ENCODE measurements at regions not wholly inside any gene's neighbourhood (a gene's known extent, or its start where the extent isn't known, plus 50 kb on each side); places are given as distances from the start of the nearest gene placed in this dataset.

- ChIA-PET CTCF (interaction anchor here (1.1 to 4.8 kb wide), 6 partner anchors 10 to 865 kb away, joined by 3 to 28 read pairs (median 4); no protein-coding TSS in a partner anchor), POLR2A (no interaction called here)
- no peak for DNase-seq (ENCODE audit: low read depth, low spot score)
- H3K4me3 ChIP-seq (ENCODE audit: low read depth, low read length) = no peak overlapping the region
- TF ChIP-seq CTCF (IDR thresholded peaks at IDR 0.05; ENCODE audit: insufficient read depth, low read length, missing control alignments) = no peak
Measured at GRCh38 chr1:60988891-60989290, 93.5 kb upstream of the NFIA start.

- ChIA-PET CTCF (interaction anchor here (1.2 to 4.8 kb wide), 4 partner anchors 9 to 866 kb away, joined by 3 to 28 read pairs (median 8); no protein-coding TSS in a partner anchor), POLR2A (no interaction called here)
- no peak overlapping the region for H3K4me3 ChIP-seq (ENCODE audit: low read depth, low read length)
- DNase-seq (ENCODE audit: low read depth, low spot score) = no peak
- TF ChIP-seq CTCF (IDR thresholded peaks at IDR 0.05; ENCODE audit: insufficient read depth, low read length, missing control alignments) = no peak
Measured at GRCh38 chr1:60987904-60988303, 94.5 kb upstream of the NFIA start.

- CTCF ChIA-PET = interaction anchor here (1.4 to 17.6 kb wide), 2 partner anchors 8 to 61 kb away, joined by 7 to 329 read pairs; no protein-coding TSS in a partner anchor
- no peak for DNase-seq (ENCODE audit: low read depth, low spot score)
- H3K4me3 ChIP-seq (ENCODE audit: low read depth, low read length) = no peak overlapping the region
- POLR2A ChIA-PET = no interaction called here
- TF ChIP-seq CTCF (IDR thresholded peaks at IDR 0.05; ENCODE audit: insufficient read depth, low read length, missing control alignments) = no peak
Measured at GRCh38 chr1:60984062-60984799, 98.1 kb upstream of the NFIA start.

GRCh38 chr1:60983701-60984061, 98.7 kb upstream of the NFIA start:
- ChIA-PET CTCF (interaction anchor here (0.6 to 17.6 kb wide), 3 partner anchors 8 to 62 kb away, joined by 3 to 329 read pairs (median 7); no protein-coding TSS in a partner anchor), POLR2A (no interaction called here)
- no peak overlapping the region for H3K4me3 ChIP-seq (ENCODE audit: low read depth, low read length)
- no peak for DNase-seq (ENCODE audit: low read depth, low spot score)
- no peak for TF ChIP-seq CTCF (IDR thresholded peaks at IDR 0.05; ENCODE audit: insufficient read depth, low read length, missing control alignments)

- CTCF ChIA-PET = interaction anchor here (1.0 to 17.6 kb wide), 5 partner anchors 10 to 871 kb away, joined by 3 to 329 read pairs (median 4); no protein-coding TSS in a partner anchor
- no peak for TF ChIP-seq CTCF (IDR thresholded peaks at IDR 0.05; ENCODE audit: insufficient read depth, low read length, missing control alignments)
- POLR2A ChIA-PET = no interaction called here
- H3K4me3 ChIP-seq (ENCODE audit: low read depth, low read length) = no peak overlapping the region
- no peak for DNase-seq (ENCODE audit: low read depth, low spot score)
Measured at GRCh38 chr1:60982539-60982938, 99.8 kb upstream of the NFIA start.

- TF ChIP-seq CTCF (IDR thresholded peaks at IDR 0.05; ENCODE audit: insufficient read depth, low read length, missing control alignments) = no peak
- CTCF ChIA-PET = interaction anchor here (1.3 to 17.6 kb wide), 3 partner anchors 11 to 872 kb away, joined by 3 to 329 read pairs (median 5); no protein-coding TSS in a partner anchor
- no peak overlapping the region for H3K4me3 ChIP-seq (ENCODE audit: low read depth, low read length)
- POLR2A ChIA-PET = no interaction called here
- no peak for DNase-seq (ENCODE audit: low read depth, low spot score)
Measured at GRCh38 chr1:60981357-60981756, 101.0 kb upstream of the NFIA start.
